Keratinocyte (primary cell): ENCODE measurements at regions not wholly inside any gene's neighbourhood (a gene's known extent, or its start where the extent isn't known, plus 50 kb on each side); places are given as distances from the start of the nearest gene placed in this dataset.

ENCODE experiments used
- DNase-seq: peaks from one replicate; pipeline ENCODE4 v3.0.0-alpha.2; 2011; ENCODE audit warnings: low read depth, missing footprints, low spot score
- FAIRE-seq: peaks from 2 replicates; lab custom pipeline; 2011; peaks lifted over from hg19 to GRCh38; lab: Jason Lieb, UNC
- H2AFZ ChIP-seq: 2 replicates; pipeline ENCODE4 v1.6.0; 2012; ENCODE audit warnings: low read length, control low read depth, inconsistent platforms; ENCODE audit not compliant: control insufficient read depth
- H3K27ac ChIP-seq: 2 replicates; pipeline ENCODE4 v1.5.1; 2011; ENCODE audit warnings: low read length; ENCODE audit not compliant: control insufficient read depth, insufficient read depth
- H3K27me3 ChIP-seq: 3 replicates; pipeline ENCODE4 v1.6.0; 2011; ENCODE audit warnings: low read length; ENCODE audit not compliant: control insufficient read depth, insufficient read depth; ENCODE audit errors: extremely low read depth
- H3K36me3 ChIP-seq, 2 experiments: 2 replicates in 1 of 2; 3 replicates in 1 of 2; pipeline ENCODE4 v1.5.1; 2011; ENCODE audit warnings: low read length in 2 of 2, mild to moderate bottlenecking in 1 of 2; ENCODE audit not compliant: control insufficient read depth in 2 of 2, insufficient read depth in 2 of 2; ENCODE audit errors: extremely low read depth in 1 of 2
- H3K4me1 ChIP-seq: 3 replicates; pipeline ENCODE4 v1.5.1; 2011; ENCODE audit warnings: low read length; ENCODE audit not compliant: control insufficient read depth, insufficient read depth; ENCODE audit errors: extremely low read depth
- H3K4me2 ChIP-seq: 3 replicates; pipeline ENCODE4 v1.6.0; 2011; ENCODE audit warnings: low read depth, low read length; ENCODE audit not compliant: control insufficient read depth, insufficient read depth; ENCODE audit errors: extremely low read depth
- H3K4me3 ChIP-seq, 3 experiments: fragments of 200-600 bp in 1 of 3; sonication (generic) in 1 of 3; 2 replicates in 2 of 3; 3 replicates in 1 of 3; pipeline ENCODE4 v1.5.1; 2011 to 2016; ENCODE audit warnings: low read length in 3 of 3, mild to moderate bottlenecking in 3 of 3, control low read depth in 2 of 3, inconsistent platforms in 1 of 3, low read depth in 1 of 3, mixed read lengths in 1 of 3, mixed run types in 1 of 3, moderate library complexity in 1 of 3; ENCODE audit not compliant: control insufficient read depth in 2 of 3, insufficient read depth in 2 of 3; ENCODE audit errors: extremely low read depth in 1 of 3
- H3K79me2 ChIP-seq: 2 replicates; pipeline ENCODE4 v1.6.0; 2012; ENCODE audit warnings: low read length; ENCODE audit not compliant: control insufficient read depth, insufficient read depth
- H3K9ac ChIP-seq: 3 replicates; pipeline ENCODE4 v1.6.0; 2011; ENCODE audit warnings: low read length; ENCODE audit not compliant: control insufficient read depth, insufficient read depth; ENCODE audit errors: extremely low read depth
- H3K9me1 ChIP-seq: 3 replicates; pipeline ENCODE4 v1.6.0; 2011; ENCODE audit warnings: low read length; ENCODE audit not compliant: control insufficient read depth, insufficient read depth; ENCODE audit errors: extremely low read depth
- H3K9me3 ChIP-seq: 2 replicates; pipeline ENCODE4 v1.5.1; 2012; ENCODE audit warnings: low read depth, low read length; ENCODE audit not compliant: control insufficient read depth
- H4K20me1 ChIP-seq: 3 replicates; pipeline ENCODE4 v1.6.0; 2011; ENCODE audit warnings: low read length; ENCODE audit not compliant: control insufficient read depth, insufficient read depth; ENCODE audit errors: extremely low read depth
- EZH2 ChIP-seq: IDR thresholded peaks from one replicate; pipeline ENCODE4 v1.6.1; 2012; ENCODE audit warnings: inconsistent platforms, mild to moderate bottlenecking, low read length, moderate library complexity
- dilution Hi-C: fragments of 300-500 bp; cut with MboI; formaldehyde crosslinking; loops from one replicate; pipeline ENCODE4 v1.7.0; 2020; ENCODE audit warnings: low sequenced_read_pairs; ENCODE audit not compliant: extremely low pct_ligation_motif_present
- TF ChIP-seq, protein P1 (sequence below), 3 experiments: IDR thresholded peaks in 1 of 3; conservative IDR thresholded peaks in 1 of 3; optimal IDR thresholded peaks in 1 of 3; 2 replicates in 2 of 3; 3 replicates in 1 of 3; pipeline versions ENCODE3 to v1.5.1; 2011; ENCODE audit warnings: low read length in 3 of 3, mild to moderate bottlenecking in 3 of 3, moderate library complexity in 2 of 3, control low read depth in 1 of 3, inconsistent platforms in 1 of 3; ENCODE audit not compliant: insufficient read depth in 2 of 3; ENCODE audit errors: extremely low read depth in 1 of 3

DNA sequence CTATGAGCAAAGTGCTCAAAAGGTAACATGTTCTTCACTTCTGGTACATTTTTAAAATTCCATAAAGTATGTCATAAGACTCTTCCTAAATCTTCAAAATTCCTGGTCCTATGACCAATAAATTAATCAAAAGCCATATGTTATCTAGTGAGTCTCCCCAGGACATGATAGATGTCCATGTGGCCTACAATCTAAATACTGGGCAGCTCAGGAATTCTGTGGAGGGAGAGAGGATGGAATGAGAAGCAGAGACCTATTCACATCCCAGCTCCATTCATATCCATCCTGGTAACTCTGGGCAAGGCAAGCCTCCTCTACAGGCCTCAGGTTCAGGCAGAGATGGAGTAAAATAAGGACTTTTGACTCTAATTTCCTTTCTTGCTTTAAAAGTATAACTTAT is 224.8 kb downstream of the MTERF1 start:
- dilution Hi-C loops = no loop called here
- Histone ChIP-seq H2AFZ (no peak overlapping the region), H3K27me3 (peaks cover 3% of the 10 kb centered on the region), H3K4me3 (no peak overlapping the region), H3K27ac (no peak overlapping the region), H3K79me2 (no peaks in the 10 kb centered on the region), H3K9me1 (no peaks in the 10 kb centered on the region), H3K4me1 (peaks cover 2% of the 10 kb centered on the region), H3K4me2 (no peak overlapping the region), H3K9me3 (no peaks in the 10 kb centered on the region), H3K36me3 (no peaks in the 10 kb centered on the region), H4K20me1 (no peaks in the 10 kb centered on the region), H3K9ac (no peak overlapping the region)
- no peak for TF ChIP-seq EZH2
- TF ChIP-seq, protein P1, sequence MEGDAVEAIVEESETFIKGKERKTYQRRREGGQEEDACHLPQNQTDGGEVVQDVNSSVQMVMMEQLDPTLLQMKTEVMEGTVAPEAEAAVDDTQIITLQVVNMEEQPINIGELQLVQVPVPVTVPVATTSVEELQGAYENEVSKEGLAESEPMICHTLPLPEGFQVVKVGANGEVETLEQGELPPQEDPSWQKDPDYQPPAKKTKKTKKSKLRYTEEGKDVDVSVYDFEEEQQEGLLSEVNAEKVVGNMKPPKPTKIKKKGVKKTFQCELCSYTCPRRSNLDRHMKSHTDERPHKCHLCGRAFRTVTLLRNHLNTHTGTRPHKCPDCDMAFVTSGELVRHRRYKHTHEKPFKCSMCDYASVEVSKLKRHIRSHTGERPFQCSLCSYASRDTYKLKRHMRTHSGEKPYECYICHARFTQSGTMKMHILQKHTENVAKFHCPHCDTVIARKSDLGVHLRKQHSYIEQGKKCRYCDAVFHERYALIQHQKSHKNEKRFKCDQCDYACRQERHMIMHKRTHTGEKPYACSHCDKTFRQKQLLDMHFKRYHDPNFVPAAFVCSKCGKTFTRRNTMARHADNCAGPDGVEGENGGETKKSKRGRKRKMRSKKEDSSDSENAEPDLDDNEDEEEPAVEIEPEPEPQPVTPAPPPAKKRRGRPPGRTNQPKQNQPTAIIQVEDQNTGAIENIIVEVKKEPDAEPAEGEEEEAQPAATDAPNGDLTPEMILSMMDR (optimal IDR thresholded peaks at IDR 0.05 in 1 of 3, IDR thresholded peaks at IDR 0.05 in 1 of 3, conservative IDR thresholded peaks at IDR 0.05 in 1 of 3; ENCODE audit: extremely low read depth in 1 of 3, insufficient read depth in 2 of 3, low read length in 3 of 3) = no peak
- no peak for DNase-seq
- FAIRE-seq = no peak

DNA sequence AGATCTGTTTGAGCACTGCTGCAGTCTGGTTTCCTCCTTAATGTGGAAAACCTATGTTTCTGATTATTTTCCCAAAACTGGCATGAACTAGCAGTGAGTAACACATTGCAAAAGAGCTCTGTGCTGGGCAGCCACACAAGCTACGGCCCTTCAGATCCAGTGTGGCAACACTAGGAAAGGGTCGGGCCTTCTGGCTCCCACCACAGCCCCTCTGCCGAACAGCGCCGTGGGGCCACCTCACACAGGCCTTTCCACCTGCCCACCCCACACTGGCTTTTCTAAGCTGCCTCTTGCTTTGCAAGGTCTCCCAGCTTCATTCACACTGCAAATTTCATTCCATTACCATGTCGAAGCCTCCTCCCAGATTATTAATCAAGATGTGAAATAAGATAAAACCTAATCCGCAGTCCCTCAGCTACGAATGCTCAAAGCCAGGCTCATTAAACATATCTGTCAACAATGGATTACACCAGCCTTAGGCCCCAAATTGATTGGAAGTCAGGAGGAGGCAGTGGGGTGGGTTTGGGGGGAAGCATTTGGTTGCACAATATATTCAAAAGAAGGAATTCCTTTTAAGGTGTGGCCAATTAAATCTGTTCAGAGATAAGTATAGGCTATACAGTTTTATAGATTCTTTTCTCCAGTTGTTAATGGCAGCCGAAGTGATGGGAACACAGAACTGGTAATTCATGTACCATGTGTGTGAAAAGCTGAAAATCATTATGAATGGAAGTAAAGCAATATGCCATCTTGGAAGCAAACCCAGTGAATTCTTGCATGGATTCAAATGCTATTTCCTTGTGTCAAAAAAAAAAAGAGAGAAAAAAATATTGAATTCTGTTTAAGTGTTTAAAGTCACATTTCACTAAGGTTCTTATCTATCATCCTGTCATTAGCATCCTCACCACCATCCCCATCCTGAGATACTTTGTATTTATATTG is 223.7 kb downstream of the MTERF1 start:
- H3K27ac ChIP-seq = no peak overlapping the region
- FAIRE-seq = no peak

More for the DNA sequence above, 223.7 kb downstream of the MTERF1 start:
- no peak overlapping the region for H2AFZ ChIP-seq
- H3K9me3 ChIP-seq = no peaks in the 10 kb centered on the region
- no peak overlapping the region for H3K4me3 ChIP-seq
- peaks cover 2% of the 10 kb centered on the region for H3K4me1 ChIP-seq
- H3K27me3 ChIP-seq = peaks cover 3% of the 10 kb centered on the region
- no peaks in the 10 kb centered on the region for H3K36me3 ChIP-seq
- no peak for DNase-seq
- H3K9ac ChIP-seq = no peak overlapping the region
- no peaks in the 10 kb centered on the region for H3K79me2 ChIP-seq
- no peak overlapping the region for H3K4me2 ChIP-seq
- dilution Hi-C loops = no loop called here
- H3K9me1 ChIP-seq = no peaks in the 10 kb centered on the region
- no peaks in the 10 kb centered on the region for H4K20me1 ChIP-seq
- TF ChIP-seq, protein P1 (optimal IDR thresholded peaks at IDR 0.05 in 1 of 3, IDR thresholded peaks at IDR 0.05 in 1 of 3, conservative IDR thresholded peaks at IDR 0.05 in 1 of 3; ENCODE audit: extremely low read depth in 1 of 3, insufficient read depth in 2 of 3, low read length in 3 of 3) = no peak
- TF ChIP-seq EZH2 = no peak
